ENCODE measurements at regions not wholly inside any gene's neighbourhood (a gene's known extent, or its start where the extent isn't known, plus 50 kb on each side); places are given as distances from the start of the nearest gene placed in this dataset.

- TF ChIP-seq CTCF (IDR thresholded peaks at IDR 0.05; ENCODE audit: insufficient read depth, low read depth, low read length) (no peak), EZH2 (IDR thresholded peaks at IDR 0.05; ENCODE audit: insufficient read depth, low read length) (no peak)
These were observed 293.0 kb upstream of the CNR1 start for GRCh38 chr6:88459189-88459588.

Data from astrocyte (in vitro differentiated cells and primary cell).